OCI-LY7 (cell line): ENCODE measurements at regions not wholly inside any gene's neighbourhood (a gene's known extent, or its start where the extent isn't known, plus 50 kb on each side); places are given as distances from the start of the nearest gene placed in this dataset.

ENCODE experiments used
- EZH2phosphoT487 ChIP-seq: fragments of 200-600 bp; sonication (generic); IDR thresholded peaks from 2 replicates; pipeline ENCODE4 v1.6.1; 2018; ENCODE audit warnings: low read depth, borderline replicate concordance, mild to moderate bottlenecking, mixed run types, antibody characterized with exemption, low read length, moderate library complexity, mixed read lengths
- TF ChIP-seq, protein P1 (sequence below): fragments of 200-600 bp; sonication (generic); conservative IDR thresholded peaks from 2 replicates; pipeline ENCODE4 v1.5.1; 2014; ENCODE audit warnings: mild to moderate bottlenecking, antibody characterized with exemption, low read length, moderate library complexity, mixed read lengths

DNA sequence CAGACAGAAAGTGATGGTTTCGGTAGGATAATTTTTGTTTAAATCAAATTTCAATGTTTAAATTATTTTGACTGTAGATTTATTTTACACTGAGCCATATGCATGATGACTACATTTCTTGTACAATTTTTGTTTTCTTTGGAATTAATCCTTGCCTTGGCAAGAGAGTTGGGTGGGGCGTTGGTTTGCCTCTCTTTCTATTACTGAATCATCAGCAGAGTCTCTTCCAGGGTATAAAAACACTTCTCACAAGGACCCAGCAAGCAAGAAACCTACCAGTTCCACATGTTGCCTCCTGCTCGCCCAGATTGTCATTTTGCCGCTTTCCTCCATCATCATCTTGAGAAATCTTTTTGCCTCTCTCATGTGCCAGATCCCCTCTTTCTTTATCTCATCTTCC lies 455.0 kb upstream of the DMAC1 start:
- TF ChIP-seq, protein P1, sequence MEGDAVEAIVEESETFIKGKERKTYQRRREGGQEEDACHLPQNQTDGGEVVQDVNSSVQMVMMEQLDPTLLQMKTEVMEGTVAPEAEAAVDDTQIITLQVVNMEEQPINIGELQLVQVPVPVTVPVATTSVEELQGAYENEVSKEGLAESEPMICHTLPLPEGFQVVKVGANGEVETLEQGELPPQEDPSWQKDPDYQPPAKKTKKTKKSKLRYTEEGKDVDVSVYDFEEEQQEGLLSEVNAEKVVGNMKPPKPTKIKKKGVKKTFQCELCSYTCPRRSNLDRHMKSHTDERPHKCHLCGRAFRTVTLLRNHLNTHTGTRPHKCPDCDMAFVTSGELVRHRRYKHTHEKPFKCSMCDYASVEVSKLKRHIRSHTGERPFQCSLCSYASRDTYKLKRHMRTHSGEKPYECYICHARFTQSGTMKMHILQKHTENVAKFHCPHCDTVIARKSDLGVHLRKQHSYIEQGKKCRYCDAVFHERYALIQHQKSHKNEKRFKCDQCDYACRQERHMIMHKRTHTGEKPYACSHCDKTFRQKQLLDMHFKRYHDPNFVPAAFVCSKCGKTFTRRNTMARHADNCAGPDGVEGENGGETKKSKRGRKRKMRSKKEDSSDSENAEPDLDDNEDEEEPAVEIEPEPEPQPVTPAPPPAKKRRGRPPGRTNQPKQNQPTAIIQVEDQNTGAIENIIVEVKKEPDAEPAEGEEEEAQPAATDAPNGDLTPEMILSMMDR = no peak
- no peak for TF ChIP-seq EZH2phosphoT487
